Hindlimb muscle (tissue), 1 donor: ENCODE measurements at regions not wholly inside any gene's neighbourhood (a gene's known extent, or its start where the extent isn't known, plus 50 kb on each side); places are given as distances from the start of the nearest gene placed in this dataset.

Experiments
- DNase-seq: peaks from one replicate; pipeline ENCODE4 v3.0.0-alpha.2; 2013

DNA sequence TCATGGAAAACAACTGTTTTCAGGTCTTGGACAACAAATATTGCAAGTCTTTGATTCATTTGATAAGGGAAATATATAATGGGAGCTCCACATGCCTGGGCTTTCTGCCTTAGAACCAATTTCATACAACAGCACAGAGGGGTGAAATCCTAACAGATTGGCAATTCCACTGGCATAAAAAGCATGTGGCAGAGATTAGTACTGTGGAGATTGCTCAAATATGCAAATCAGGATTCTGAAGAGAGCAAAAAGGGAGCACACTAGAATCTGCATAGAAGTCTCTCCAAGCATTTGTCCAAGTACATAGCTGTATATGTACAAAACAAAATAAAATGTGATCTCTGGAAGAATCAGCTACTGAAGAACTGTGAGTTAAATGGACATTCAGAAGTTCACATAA lies 312.9 kb upstream of the SLITRK5 start:
- DNase-seq: no peak

DNA sequence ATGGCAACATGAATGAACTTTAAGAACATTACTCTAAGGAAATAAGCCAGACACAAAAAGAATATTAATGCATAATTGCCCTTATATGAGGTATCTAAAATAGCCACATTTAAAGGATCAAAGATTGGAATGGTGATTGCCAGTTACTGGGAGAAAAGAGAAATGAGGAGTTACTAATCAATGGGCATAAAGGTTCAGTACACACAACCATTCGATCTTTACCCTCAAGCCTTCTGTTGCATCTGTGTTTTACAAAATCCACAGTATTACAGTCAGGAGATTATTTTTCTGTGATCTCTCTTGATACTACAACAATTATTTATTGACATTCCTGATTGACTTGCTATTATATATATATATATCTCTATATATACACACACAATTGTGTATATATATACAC lies 310.0 kb upstream of the SLITRK5 start:
- no peak for DNase-seq

DNA sequence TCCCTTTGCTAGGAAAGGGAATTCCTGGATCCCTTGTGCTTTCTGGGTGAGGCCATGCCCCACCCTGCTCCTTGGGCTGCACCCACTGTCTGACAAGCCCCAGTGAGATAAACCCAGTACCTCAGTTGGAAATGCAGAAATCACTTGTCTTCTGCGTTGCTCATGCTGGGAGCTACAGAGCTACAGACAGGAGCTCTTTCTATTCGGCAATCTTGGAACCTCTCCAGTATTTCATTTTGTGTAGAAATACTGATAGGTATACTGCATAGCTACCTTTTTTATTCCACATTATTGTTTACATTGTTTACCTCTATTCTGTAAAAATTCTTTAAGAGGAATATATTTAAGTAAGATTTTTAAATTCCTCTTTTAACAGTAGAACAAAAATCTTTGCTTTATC lies 302.5 kb upstream of the SLITRK5 start:
- DNase-seq: no peak

DNA sequence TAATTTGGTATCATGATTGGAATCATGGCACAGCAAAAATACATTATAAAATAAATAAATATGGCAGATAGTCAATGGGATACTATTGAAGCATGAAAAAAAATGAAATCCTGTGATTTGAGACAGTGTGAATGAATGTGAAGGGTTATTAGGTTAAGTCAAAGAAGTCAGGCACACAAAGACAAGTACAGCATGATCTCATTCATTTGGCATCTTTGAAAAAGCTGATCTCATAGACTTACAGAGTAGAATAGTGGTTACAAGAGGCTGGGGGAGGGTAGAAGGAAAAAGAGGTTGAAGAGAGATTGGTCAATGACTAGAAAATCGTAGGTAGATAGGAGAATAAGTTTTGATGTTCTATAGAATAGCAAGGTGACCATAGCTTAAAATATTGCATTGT lies 295.1 kb upstream of the SLITRK5 start:
- DNase-seq: no peak

DNA sequence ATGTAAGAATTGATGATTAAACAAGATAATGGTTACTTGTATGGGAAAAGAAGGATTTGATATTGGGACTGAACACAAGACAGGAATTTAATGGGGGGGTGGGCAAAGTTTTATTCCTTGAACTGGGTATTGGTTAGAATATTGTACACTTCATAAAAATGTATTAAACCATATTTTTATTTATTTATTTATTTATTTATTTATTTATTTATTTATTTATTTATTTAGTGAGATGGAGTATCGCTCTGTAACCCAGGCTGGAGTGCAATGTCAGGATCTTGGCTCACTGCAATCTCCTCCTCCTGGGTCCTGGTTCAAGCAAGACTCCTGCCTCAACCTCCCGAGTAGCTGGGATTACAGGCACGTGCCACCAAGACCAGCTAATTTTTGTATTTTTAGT lies 287.1 kb upstream of the SLITRK5 start:
- DNase-seq: no peak

DNA sequence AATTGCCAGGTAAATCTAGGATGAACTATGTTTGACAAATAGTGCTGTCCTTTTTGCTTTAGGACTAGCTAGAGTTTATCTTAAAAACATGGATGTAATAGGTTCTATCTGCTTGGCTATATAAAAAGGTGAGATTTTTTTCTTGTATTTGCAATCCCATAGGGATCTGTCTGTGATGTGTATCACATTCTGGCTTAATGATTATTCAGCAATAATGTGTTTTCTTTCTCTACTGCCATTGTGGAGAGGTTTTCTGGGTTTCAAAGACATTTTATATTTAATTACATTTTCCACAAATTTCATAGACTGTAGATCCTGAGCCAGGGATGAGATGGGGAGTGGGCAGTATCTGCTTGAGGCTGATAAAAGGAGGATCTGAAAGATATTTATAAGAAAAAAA lies 277.8 kb upstream of the SLITRK5 start:
- DNase-seq: no peak

DNA sequence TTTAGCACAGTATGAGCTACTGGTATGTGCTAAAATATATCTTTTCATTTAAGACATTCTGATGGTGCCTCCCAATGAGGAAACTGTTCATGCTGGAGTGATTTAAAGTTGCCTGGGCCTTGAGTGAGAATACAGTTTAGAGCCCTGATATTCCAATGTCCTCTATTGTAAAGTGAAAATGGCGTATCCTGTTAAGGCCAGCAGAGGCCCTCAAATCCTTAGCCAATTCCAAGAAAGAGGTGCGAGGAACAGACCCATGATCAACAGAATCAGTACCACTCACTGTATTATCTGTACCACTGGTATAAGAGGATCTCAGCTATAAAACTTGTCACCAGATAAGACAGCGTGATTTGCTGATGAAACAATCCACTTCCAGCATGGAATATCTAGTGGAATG lies 273.1 kb upstream of the SLITRK5 start:
- no peak for DNase-seq

DNA sequence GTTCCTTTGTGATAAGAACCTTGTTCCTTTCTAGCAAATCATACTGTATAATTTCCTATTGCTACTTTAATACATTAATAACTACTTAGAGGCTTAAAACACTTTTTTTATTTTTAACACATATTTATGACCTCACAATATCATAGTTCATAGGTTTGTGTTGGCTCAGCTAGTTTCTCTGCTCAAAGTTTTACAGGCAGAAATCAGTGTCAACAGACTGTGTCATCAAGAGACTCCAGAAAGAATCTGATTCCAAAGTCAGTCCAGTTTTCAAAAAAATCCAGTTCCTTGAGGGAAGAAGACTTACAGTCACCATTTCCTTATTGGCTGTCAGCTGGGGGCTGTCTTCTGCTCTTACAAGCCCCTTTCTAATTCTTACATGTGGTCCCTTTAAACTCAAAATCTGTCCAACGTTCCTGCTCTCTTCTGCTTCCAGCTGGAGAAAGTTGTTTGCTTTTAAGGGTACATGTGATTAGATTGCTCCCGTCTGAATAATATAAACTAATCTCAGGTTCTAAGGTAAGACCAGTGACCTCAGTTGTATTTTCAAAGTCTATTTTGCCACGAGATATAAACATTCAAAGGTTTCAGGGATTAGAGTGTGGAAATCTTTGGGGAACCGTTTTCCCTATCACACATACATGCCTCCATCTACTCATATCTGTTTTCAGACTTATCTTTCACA lies 267.3 kb upstream of the SLITRK5 start:
- DNase-seq: no peak

DNA sequence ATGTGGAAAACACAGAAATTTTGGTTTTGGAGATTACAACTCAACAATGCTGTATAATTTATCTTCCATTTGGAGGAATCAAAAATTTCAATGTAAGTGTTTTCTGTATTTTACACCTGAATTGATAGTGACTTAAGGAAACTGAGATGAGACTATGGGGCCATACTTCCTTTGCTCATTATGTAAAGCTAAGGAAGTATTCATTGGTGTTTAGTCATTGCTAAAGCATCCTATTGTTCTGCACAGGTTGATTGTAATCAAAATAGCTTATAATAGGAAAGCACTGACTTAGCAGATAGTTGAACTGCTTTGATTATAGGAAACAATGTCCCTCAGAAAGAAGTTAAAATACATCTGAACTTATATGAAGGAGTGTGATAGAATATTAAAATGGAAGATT lies 244.4 kb upstream of the SLITRK5 start:
- no peak for DNase-seq

DNA sequence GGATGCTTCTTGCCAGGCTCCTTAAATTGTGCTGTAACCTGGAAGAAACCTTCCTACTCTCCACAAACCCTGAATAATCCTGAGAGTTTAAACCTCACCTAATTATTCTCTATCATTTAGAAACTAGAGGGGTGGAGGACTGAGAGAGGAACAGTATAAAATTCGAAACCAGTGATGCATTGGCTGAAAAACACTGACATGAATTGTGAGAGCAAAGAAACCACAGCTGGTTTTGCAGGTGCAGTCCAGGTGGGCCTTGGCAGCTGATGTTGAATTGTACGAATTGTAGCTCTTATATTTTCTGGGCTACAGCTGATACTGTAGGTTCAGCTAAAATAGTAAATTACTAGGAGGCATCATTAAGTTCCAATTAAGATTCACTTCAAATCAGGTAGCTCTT lies 227.0 kb upstream of the SLITRK5 start:
- no peak for DNase-seq

DNA sequence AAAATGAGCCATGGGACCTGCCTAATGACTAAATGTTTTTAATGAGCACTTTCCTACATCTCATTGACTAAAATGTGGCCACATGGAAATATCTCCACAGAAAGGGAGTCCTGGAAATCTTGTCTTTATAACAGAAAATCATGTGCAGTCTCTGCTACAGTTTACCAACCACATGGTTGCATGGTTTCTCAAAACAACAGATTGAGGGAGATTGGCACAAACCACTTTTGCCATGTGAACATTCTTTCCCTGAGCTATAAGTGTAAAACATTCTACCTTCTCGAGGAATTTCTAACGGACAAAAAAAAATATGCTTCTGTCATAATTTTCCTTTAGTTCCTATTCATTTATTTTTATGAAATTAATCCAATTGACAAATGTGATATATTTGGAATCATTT lies 218.9 kb upstream of the SLITRK5 start:
- DNase-seq: no peak

DNA sequence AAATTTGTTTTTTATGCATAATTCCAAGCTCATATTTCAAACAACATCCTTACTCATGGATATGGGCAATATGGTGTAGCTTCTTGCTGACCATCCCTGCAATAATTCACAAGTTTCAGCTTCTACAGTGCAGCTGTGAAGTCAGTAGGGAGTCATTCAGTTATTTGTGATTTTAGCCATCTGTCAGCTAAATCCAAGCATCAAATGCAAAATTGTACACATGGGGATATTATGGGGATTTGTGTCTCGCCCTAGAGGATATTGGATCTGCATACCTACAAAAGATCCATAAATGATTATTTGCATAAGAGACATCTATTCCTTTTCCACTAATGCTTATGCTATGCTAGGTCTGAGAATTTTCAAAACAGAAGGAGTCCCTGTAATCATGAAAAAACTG lies 217.9 kb upstream of the SLITRK5 start:
- DNase-seq: no peak

DNA sequence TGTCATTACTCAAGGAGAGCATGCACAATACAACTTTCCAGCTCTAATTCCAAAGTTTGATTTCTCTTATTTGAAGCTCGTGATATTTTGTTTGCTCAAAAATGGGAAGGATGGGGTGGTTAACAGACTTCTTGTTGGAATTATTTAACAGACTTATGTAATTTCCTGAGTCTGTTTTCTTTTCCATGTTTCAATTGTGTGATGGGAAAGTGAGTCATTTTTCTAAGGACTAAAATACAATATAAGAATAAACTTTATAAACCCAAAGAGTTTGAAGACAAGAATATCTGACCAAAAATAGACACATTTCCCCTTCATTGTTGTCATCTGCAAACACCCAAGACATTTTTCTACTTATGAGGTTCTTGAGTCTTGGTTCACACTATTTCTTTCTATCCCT lies 211.8 kb upstream of the SLITRK5 start:
- no peak for DNase-seq

DNA sequence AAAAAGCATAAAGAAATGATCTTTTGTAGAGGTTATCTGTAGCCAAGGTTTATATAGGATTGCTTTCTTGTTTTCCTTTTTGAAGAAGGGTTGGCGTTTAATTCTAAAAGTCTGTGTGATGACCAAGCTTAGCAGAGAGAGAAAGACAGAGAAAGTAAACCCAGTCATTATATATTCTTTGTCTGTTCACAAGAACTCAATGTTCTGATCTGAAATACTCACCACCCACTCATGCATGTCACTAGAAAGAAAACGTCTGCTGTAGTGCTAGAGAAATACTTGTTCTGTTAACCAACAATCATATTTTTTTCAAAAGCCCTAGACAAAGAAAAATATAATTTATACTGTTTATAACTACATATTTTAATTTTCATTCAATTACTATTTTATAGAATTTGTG lies 173.7 kb upstream of the SLITRK5 start:
- no peak for DNase-seq

DNA sequence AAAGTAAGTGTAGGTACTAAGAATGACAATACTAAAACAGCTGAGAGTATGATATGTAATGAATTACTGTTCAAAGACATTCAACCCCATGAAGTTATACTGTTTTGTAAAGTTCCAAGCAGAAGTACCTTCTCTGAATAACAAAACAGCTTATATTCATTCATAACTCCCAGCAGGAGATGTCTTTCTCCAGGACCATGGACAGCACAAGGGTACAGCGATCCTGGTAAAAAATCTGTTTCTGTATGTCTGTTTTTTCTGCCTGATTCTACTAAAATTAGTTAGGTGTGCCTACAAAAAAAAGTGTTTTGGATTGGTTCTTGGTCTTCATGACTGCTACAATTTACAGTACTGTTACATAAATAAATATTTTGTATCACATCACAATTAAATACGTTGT lies 172.5 kb upstream of the SLITRK5 start:
- DNase-seq: peak; percentile 13

DNA sequence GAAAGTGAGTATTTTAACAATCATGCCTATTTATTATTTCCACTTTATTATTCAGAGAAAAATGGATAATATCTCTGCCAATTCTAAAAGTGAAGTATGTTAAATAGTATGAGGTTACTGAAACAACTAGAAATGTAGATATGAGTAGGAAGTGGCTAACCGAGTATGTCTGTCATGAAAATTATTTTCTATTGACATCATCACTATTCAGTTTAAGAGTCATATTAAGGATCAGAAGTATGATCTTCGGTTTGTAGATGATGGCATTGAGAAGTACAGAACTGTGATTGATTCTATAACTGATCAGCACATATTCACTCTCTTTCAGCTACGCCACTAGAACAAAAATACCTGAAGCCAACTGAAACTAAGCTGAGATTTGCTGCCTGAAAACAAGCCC lies 146.4 kb upstream of the SLITRK5 start:
- DNase-seq: no peak

DNA sequence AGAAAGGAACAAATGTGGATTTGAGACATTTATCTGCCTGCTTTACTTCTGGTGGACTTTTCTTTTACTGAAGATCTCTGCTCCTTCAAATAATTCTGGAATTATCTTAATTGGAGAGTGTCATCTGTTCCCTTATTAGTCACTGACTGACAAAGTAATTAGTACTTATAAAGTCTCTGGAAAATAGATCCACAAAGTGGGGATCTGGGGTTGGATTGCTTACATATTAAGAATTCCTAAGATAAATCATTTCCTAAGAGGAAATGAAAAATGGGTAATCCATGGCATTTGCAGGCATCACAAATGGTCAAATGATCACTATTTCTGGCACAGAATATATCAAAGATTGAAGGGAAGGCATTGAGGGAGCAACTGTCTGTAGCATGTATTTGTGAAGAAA lies 137.4 kb upstream of the SLITRK5 start:
- no peak for DNase-seq

DNA sequence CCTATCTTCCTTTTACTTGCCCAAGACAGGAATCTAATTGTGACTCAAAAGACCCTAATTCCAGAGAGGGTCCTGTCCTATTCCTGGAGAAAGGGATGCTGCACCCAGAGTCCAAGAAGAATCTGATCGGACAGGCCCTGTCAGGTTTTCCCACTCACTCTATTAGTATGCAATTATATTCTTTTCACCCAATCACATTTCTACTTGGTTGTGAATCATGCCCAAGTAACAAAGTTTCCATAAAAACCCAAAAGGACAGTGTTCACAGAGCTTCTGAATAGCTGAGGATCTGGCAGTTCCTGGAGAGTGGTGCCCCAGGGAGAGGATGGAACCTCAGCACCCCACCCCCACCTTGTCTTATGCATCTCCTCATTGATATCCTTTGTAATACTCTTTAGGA lies 135.3 kb upstream of the SLITRK5 start:
- DNase-seq: no peak

DNA sequence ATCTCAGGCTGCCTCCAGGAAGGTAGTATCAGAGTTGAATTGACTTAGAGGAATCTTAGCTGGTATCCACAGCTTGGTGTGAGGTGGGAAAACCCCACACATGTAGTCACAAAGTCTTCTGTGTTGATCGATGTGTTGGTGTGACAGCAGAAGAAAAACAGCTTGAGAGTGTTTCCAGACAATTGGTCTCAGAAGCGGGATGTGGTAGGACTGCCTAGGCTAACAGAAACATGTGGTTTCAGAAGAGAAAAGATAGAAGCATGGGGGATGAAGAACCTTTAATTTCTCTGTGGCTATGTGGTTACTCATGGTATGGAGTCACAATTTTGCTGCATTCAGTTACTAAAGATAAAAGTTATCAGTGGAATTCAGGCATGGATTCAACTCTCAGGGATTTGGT lies 134.7 kb upstream of the SLITRK5 start:
- DNase-seq: no peak

DNA sequence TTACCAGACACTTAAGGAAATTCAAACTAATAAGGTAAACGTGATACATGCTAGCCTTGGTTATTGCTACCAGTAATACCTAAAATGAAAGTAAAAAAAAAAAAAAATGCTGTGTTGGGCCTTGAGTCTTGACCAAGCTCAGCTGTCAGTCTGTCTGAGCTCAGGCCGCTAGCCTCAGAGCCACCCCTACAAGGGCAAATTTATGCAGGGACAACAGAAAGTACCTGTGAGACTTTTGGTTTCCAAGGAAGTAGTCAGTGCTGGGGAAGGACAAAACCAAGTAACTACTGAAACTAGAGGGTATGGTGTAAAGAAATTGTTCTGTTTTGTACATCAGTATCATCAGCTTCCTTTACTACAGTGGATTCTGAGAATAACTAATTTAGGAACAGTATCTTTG lies 134.3 kb upstream of the SLITRK5 start:
- no peak for DNase-seq

DNA sequence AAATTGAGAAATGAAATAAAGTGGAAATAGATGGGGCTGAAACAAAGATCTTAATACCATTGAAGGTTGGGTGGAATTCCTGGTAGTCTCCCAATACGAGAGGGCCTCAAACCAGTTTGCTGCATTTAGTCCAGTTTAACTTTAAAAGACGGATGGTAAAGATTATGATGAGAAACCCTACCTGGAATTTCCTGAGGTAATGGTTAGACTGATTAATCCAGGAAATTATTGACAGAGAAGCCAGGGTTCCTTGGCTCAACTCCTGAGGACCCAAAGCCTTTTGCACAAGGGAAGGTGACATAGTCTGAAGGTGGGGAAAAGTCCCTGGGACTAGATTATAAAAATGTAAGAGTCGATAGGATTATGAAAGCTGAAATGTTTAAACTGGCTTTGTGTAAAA lies 133.2 kb upstream of the SLITRK5 start:
- DNase-seq: no peak

DNA sequence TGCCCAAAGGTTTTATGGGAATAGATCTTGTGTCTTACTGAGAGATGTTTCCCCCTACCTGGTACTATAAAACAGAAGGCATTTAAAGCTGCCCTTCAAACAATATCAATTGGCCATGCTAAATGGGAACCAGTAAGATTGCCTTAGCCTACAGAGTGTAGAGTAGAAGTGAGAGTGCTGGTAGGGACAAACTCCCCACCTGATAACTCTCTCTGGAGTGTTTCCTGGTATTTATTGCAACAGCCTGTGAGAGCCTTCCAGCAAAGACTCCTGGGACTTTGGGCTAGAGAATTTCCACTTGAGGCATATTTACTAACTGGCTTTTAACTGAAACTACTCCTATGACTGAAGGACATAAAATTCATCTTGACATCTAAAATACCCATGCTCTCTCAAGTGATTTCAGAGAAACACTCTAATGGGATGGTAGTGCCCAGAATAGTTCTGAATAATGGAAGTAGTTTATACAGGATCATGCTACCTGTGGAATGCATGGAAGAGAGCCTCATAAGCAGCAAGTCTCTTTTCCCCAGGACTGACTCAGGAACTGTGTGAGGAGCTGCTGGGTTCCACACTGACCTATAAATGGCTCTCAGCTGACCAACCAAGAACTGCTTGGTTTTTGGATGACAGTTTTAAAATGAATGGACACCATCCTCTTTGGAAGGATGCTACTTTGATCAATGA lies 132.7 kb upstream of the SLITRK5 start:
- DNase-seq: no peak

DNA sequence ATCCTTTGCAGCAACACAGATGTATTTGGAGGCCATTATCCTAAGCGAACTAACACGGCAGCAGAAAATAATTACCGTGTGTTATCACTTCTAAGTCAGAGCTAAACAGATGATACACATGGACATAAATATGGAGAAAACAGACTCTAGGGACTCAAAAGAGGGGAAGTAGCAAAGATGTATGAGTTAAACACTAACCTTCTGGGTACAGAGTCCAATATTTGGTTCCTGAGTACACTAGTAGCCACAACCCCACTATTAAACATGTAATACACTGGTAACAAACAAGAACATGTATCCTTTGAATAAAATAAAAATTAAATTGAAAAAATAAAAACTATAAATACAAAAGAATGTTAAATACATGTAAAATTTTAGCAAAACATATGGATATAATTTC lies 118.0 kb upstream of the SLITRK5 start:
- no peak for DNase-seq

DNA sequence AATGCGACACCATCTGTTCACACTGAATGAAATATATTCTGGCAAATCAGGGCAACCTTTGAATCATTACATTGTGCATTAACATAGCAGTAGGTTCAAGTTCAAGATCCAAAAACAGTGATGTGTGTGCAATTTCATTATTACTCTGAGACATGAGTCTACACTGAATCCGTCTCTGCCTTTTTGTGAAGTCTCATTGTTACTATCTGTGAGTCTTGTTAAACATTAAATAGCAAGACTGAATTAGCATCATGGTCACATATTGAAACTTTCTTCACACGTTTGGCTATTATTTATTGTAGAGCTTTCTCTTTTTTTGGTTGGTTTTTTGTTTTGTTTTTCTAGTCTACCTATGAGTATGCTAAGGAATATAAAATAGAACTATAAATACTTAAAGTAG lies 117.1 kb upstream of the SLITRK5 start:
- no peak for DNase-seq

DNA sequence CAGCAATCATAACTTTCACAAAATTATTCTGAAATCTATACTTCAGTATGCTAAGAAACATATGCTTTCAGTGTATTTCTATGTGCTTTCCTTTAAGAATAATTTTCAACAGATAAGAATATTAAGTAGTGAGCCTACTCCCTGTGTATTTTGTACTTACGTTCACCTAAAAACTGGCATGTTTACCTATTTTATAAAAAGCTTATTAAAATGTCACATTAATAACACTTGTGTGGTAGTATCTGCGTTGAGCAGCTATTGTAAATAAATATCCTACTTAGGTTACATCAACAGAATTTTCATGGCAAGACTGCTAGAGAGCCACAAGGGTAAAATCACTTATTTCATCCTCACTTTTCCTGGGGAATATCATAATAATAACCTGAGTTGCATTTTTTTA lies 113.4 kb upstream of the SLITRK5 start:
- DNase-seq: no peak
